ENCODE measurements at regions not wholly inside any gene's neighbourhood (a gene's known extent, or its start where the extent isn't known, plus 50 kb on each side); places are given as distances from the start of the nearest gene placed in this dataset.
"Not testable (repeated sequence)": the region's sequence is repeated elsewhere in the genome, so short reads cannot be mapped to it uniquely, and the experiment has no call there.

- Mint-ChIP-seq H3K27ac (no peak overlapping the region), H3K4me1 (ENCODE audit: low read depth) (no peaks in the 10 kb centered on the region), H3K36me3 (peaks cover 5% of the 10 kb centered on the region), H3K27me3 (no peaks in the 10 kb centered on the region), H3K9me3 (ENCODE audit: low read depth) (no peaks in the 10 kb centered on the region), H3K4me3 (no peak overlapping the region)
Measured at GRCh38 chr2:7121851-7122250, 204.6 kb downstream of the RNF144A start.

GRCh38 chr2:7127156-7127555 lies 209.9 kb downstream of the RNF144A start:
- Mint-ChIP-seq H3K36me3 (peaks cover 7% of the 10 kb centered on the region), H3K27ac (no peak overlapping the region), H3K27me3 (no peaks in the 10 kb centered on the region), H3K9me3 (ENCODE audit: low read depth) (no peaks in the 10 kb centered on the region), H3K4me3 (no peak overlapping the region), H3K4me1 (ENCODE audit: low read depth) (peaks cover 4% of the 10 kb centered on the region)

- Mint-ChIP-seq H3K27ac (no peak overlapping the region), H3K27me3 (no peaks in the 10 kb centered on the region), H3K4me1 (ENCODE audit: low read depth) (peaks cover 4% of the 10 kb centered on the region), H3K4me3 (no peak overlapping the region), H3K9me3 (ENCODE audit: low read depth) (no peaks in the 10 kb centered on the region), H3K36me3 (peaks cover 7% of the 10 kb centered on the region)
Measured at GRCh38 chr2:7127687-7128086, 210.5 kb downstream of the RNF144A start.

GRCh38 chr2:7131261-7131660 lies 214.0 kb downstream of the RNF144A start:
- Mint-ChIP-seq H3K36me3 (peaks cover 17% of the 10 kb centered on the region), H3K4me3 (no peak overlapping the region), H3K9me3 (ENCODE audit: low read depth) (no peaks in the 10 kb centered on the region), H3K4me1 (ENCODE audit: low read depth) (peaks cover 4% of the 10 kb centered on the region), H3K27me3 (no peaks in the 10 kb centered on the region), H3K27ac (no peak overlapping the region)

GRCh38 chr2:7132753-7133152 lies 215.5 kb downstream of the RNF144A start:
- Mint-ChIP-seq H3K27ac (no peak overlapping the region), H3K4me1 (ENCODE audit: low read depth) (peaks cover 3% of the 10 kb centered on the region), H3K9me3 (ENCODE audit: low read depth) (no peaks in the 10 kb centered on the region), H3K27me3 (no peaks in the 10 kb centered on the region), H3K36me3 (peaks cover 15% of the 10 kb centered on the region), H3K4me3 (no peak overlapping the region)

GRCh38 chr2:7133521-7133920 lies 216.3 kb downstream of the RNF144A start:
- Mint-ChIP-seq H3K27ac (no peak overlapping the region), H3K4me1 (ENCODE audit: low read depth) (peaks cover under 1% of the 10 kb centered on the region), H3K27me3 (no peaks in the 10 kb centered on the region), H3K9me3 (ENCODE audit: low read depth) (no peaks in the 10 kb centered on the region), H3K4me3 (no peak overlapping the region), H3K36me3 (peaks cover 15% of the 10 kb centered on the region)

GRCh38 chr2:7140306-7140705 lies 223.1 kb downstream of the RNF144A start:
- Mint-ChIP-seq H3K27me3 (no peaks in the 10 kb centered on the region), H3K27ac (no peak overlapping the region), H3K4me3 (no peak overlapping the region), H3K4me1 (ENCODE audit: low read depth) (no peaks in the 10 kb centered on the region), H3K9me3 (ENCODE audit: low read depth) (peaks cover 20% of the 10 kb centered on the region), H3K36me3 (peaks cover 20% of the 10 kb centered on the region)

- peaks cover 16% of the 10 kb centered on the region for H3K9me3 Mint-ChIP-seq (ENCODE audit: low read depth)
- H3K4me1 Mint-ChIP-seq (ENCODE audit: low read depth): no peaks in the 10 kb centered on the region
- H3K4me3 Mint-ChIP-seq: no peak overlapping the region
- H3K27ac Mint-ChIP-seq: no peak overlapping the region
- peaks cover 29% of the 10 kb centered on the region for H3K36me3 Mint-ChIP-seq
- no peaks in the 10 kb centered on the region for H3K27me3 Mint-ChIP-seq
Measured at GRCh38 chr2:7145707-7146106, 228.5 kb downstream of the RNF144A start.

- Mint-ChIP-seq H3K36me3 (peaks cover 28% of the 10 kb centered on the region), H3K27ac (no peak overlapping the region), H3K27me3 (no peaks in the 10 kb centered on the region), H3K9me3 (ENCODE audit: low read depth) (peaks cover 14% of the 10 kb centered on the region), H3K4me1 (ENCODE audit: low read depth) (no peaks in the 10 kb centered on the region), H3K4me3 (no peak overlapping the region)
Measured at GRCh38 chr2:7146151-7146550, 228.9 kb downstream of the RNF144A start.

- Mint-ChIP-seq H3K4me3 (no peak overlapping the region), H3K4me1 (ENCODE audit: low read depth) (no peaks in the 10 kb centered on the region), H3K36me3 (peaks cover 27% of the 10 kb centered on the region), H3K27me3 (peaks cover 3% of the 10 kb centered on the region), H3K9me3 (ENCODE audit: low read depth) (peaks cover 20% of the 10 kb centered on the region), H3K27ac (no peak overlapping the region)
Measured at GRCh38 chr2:7154656-7155055, 237.4 kb downstream of the RNF144A start.

GRCh38 chr2:7161501-7161900 lies 244.3 kb downstream of the RNF144A start:
- Mint-ChIP-seq H3K9me3 (ENCODE audit: low read depth) (peaks cover 5% of the 10 kb centered on the region), H3K4me3 (no peak overlapping the region), H3K27me3 (no peaks in the 10 kb centered on the region), H3K36me3 (peaks cover 15% of the 10 kb centered on the region), H3K27ac (no peak overlapping the region), H3K4me1 (ENCODE audit: low read depth) (no peaks in the 10 kb centered on the region)

GRCh38 chr2:7165736-7166135 lies 248.5 kb downstream of the RNF144A start:
- H3K9me3 Mint-ChIP-seq (ENCODE audit: low read depth): peaks cover 2% of the 10 kb centered on the region
- no peak overlapping the region for H3K27ac Mint-ChIP-seq
- H3K4me3 Mint-ChIP-seq: no peak overlapping the region
- H3K36me3 Mint-ChIP-seq: peaks cover 10% of the 10 kb centered on the region
- no peaks in the 10 kb centered on the region for H3K4me1 Mint-ChIP-seq (ENCODE audit: low read depth)
- H3K27me3 Mint-ChIP-seq: no peaks in the 10 kb centered on the region

- H3K4me1 Mint-ChIP-seq (ENCODE audit: low read depth): no peaks in the 10 kb centered on the region
- H3K36me3 Mint-ChIP-seq: peaks cover 13% of the 10 kb centered on the region
- no peaks in the 10 kb centered on the region for H3K27me3 Mint-ChIP-seq
- no peak overlapping the region for H3K27ac Mint-ChIP-seq
- H3K9me3 Mint-ChIP-seq (ENCODE audit: low read depth): no peaks in the 10 kb centered on the region
- H3K4me3 Mint-ChIP-seq: no peak overlapping the region
Measured at GRCh38 chr2:7167801-7168411, 250.7 kb downstream of the RNF144A start.

- Mint-ChIP-seq H3K27ac (no peak overlapping the region), H3K27me3 (no peaks in the 10 kb centered on the region), H3K36me3 (peaks cover 12% of the 10 kb centered on the region), H3K4me1 (ENCODE audit: low read depth) (no peaks in the 10 kb centered on the region), H3K9me3 (ENCODE audit: low read depth) (no peaks in the 10 kb centered on the region), H3K4me3 (no peak overlapping the region)
Measured at GRCh38 chr2:7169593-7169992, 252.4 kb downstream of the RNF144A start.

- peaks cover 10% of the 10 kb centered on the region for H3K36me3 Mint-ChIP-seq
- H3K4me3 Mint-ChIP-seq; H3K27me3 Mint-ChIP-seq; H3K4me1 Mint-ChIP-seq (ENCODE audit: low read depth); H3K27ac Mint-ChIP-seq; H3K9me3 Mint-ChIP-seq (ENCODE audit: low read depth): not testable (repeated sequence)
Measured at GRCh38 chr2:7178996-7179395, 261.8 kb downstream of the RNF144A start.

- Mint-ChIP-seq H3K9me3 (ENCODE audit: low read depth) (no peaks in the 10 kb centered on the region), H3K27ac (no peak overlapping the region), H3K4me3 (no peak overlapping the region), H3K27me3 (no peaks in the 10 kb centered on the region), H3K4me1 (ENCODE audit: low read depth) (no peaks in the 10 kb centered on the region), H3K36me3 (peaks cover 2% of the 10 kb centered on the region)
Measured at GRCh38 chr2:7180638-7181370, 263.6 kb downstream of the RNF144A start.
